Neural cell (in vitro differentiated cells): ENCODE measurements at regions not wholly inside any gene's neighbourhood (a gene's known extent, or its start where the extent isn't known, plus 50 kb on each side); places are given as distances from the start of the nearest gene placed in this dataset.

Experiments
- H2AFZ ChIP-seq: fragments of 200-600, 300-800 bp; sonication (generic), shearing (Covaris generic); 2 replicates; pipeline ENCODE4 v1.6.0; 2014; ENCODE audit warnings: low read depth, mild to moderate bottlenecking, antibody characterized with exemption, low read length, moderate library complexity
- H3F3A ChIP-seq: fragments of 200-600 bp; shearing (Covaris generic); 2 replicates; pipeline ENCODE4 v1.6.1; 2016; ENCODE audit warnings: mild to moderate bottlenecking, moderate library complexity, mixed read lengths, antibody characterized with exemption, low read length; ENCODE audit not compliant: insufficient read depth, poor library complexity, severe bottlenecking
- H3K27ac ChIP-seq: fragments of 200-600, 300-800 bp; sonication (generic), shearing (Covaris generic); 2 replicates; pipeline ENCODE4 v1.5.1; 2014; ENCODE audit warnings: mild to moderate bottlenecking, low read length, moderate library complexity
- H3K27me3 ChIP-seq: fragments of 300-800, 200-600 bp; sonication (generic), shearing (Covaris generic); 2 replicates; pipeline ENCODE4 v1.6.0; 2014; ENCODE audit warnings: mild to moderate bottlenecking, low read depth, low read length, moderate library complexity; ENCODE audit not compliant: insufficient read depth
- H3K36me3 ChIP-seq: fragments of 300-800, 200-600 bp; sonication (generic), shearing (Covaris generic); 2 replicates; pipeline ENCODE4 v1.5.1; 2014; ENCODE audit warnings: mild to moderate bottlenecking, antibody characterized with exemption, low read length, moderate library complexity; ENCODE audit not compliant: insufficient read depth
- H3K4me2 ChIP-seq: fragments of 300-800, 200-600 bp; sonication (generic), shearing (Covaris generic); 2 replicates; pipeline ENCODE4 v1.6.0; 2014; ENCODE audit warnings: mild to moderate bottlenecking, low read length
- H3K4me3 ChIP-seq: fragments of 300-800, 200-600 bp; sonication (generic), shearing (Covaris generic); 2 replicates; pipeline ENCODE4 v1.5.1; 2014; ENCODE audit warnings: mild to moderate bottlenecking, low read length, moderate library complexity
- H3K79me2 ChIP-seq: fragments of 200-600 bp; shearing (Covaris generic); replicated peaks from 2 replicates; pipeline ENCODE4 v1.6.0; 2014; ENCODE audit warnings: mild to moderate bottlenecking, low read length, moderate library complexity; ENCODE audit not compliant: insufficient read depth
- H3K9ac ChIP-seq: fragments of 300-800, 200-600 bp; sonication (generic), shearing (Covaris generic); 2 replicates; pipeline ENCODE4 v1.6.1; 2016; ENCODE audit warnings: mild to moderate bottlenecking, low read length, mixed read lengths
- H3K9me2 ChIP-seq: fragments of 200-600 bp; shearing (Covaris generic); 2 replicates; pipeline ENCODE4 v1.6.1; 2016; ENCODE audit warnings: mild to moderate bottlenecking, low read length, mixed read lengths; ENCODE audit not compliant: insufficient read depth
- H3K9me3 ChIP-seq: fragments of 200-600, 300-800 bp; sonication (generic), shearing (Covaris generic); 2 replicates; pipeline ENCODE4 v1.6.1; 2016; ENCODE audit warnings: mild to moderate bottlenecking, mixed run types, low read length, moderate library complexity, mixed read lengths
- H4K20me1 ChIP-seq: fragments of 200-600 bp; shearing (Covaris generic); 2 replicates; pipeline ENCODE4 v1.6.1; 2016; ENCODE audit warnings: mild to moderate bottlenecking, mixed run types; ENCODE audit not compliant: insufficient read depth
- CTCF ChIP-seq: fragments of 450-650 bp; IDR thresholded peaks from 2 replicates; pipeline ENCODE4 v1.5.1; 2014; ENCODE audit warnings: antibody characterized with exemption, mild to moderate bottlenecking, moderate library complexity; ENCODE audit not compliant: poor library complexity, severe bottlenecking
- EP300 ChIP-seq: fragments of 450-650 bp; conservative IDR thresholded peaks from 2 replicates; pipeline ENCODE4 v1.6.1; 2014; ENCODE audit warnings: antibody characterized with exemption, mild to moderate bottlenecking, moderate library complexity; ENCODE audit not compliant: poor library complexity, severe bottlenecking
- EZH2 ChIP-seq: fragments of 200-600, 300-800 bp; shearing (Covaris generic), sonication (generic); IDR thresholded peaks from 2 replicates; pipeline ENCODE4 v1.6.1; 2014; ENCODE audit warnings: antibody characterized with exemption, low read length, borderline replicate concordance, mild to moderate bottlenecking; ENCODE audit not compliant: insufficient read depth, poor library complexity, severe bottlenecking
- MXI1 ChIP-seq: fragments of 450-650 bp; conservative IDR thresholded peaks from 2 replicates; pipeline ENCODE4 v1.6.1; 2014; ENCODE audit warnings: antibody characterized with exemption, mild to moderate bottlenecking; ENCODE audit not compliant: poor library complexity, severe bottlenecking
- POLR2AphosphoS5 ChIP-seq: IDR thresholded peaks from 2 replicates; pipeline ENCODE4 v1.6.1; 2012
- RAD21 ChIP-seq: fragments of 450-650 bp; conservative IDR thresholded peaks from 2 replicates; pipeline ENCODE4 v1.6.1; 2014; ENCODE audit warnings: antibody characterized with exemption, mild to moderate bottlenecking, moderate library complexity
- REST ChIP-seq: IDR thresholded peaks from 2 replicates; pipeline ENCODE4 v1.6.1; 2012; ENCODE audit warnings: borderline replicate concordance
- SMC3 ChIP-seq: fragments of 450-650 bp; conservative IDR thresholded peaks from 2 replicates; pipeline ENCODE4 v1.6.1; 2014; ENCODE audit warnings: antibody characterized with exemption, mild to moderate bottlenecking, moderate library complexity; ENCODE audit not compliant: poor library complexity
- TAF1 ChIP-seq: IDR thresholded peaks from 2 replicates; pipeline ENCODE4 v1.6.1; 2012; ENCODE audit warnings: low read depth

GRCh38 chr3:17795711-17796110, 53.3 kb upstream of the TBC1D5 start:
- H3K4me3 ChIP-seq, result no peak overlapping the region
- H3K9me2 ChIP-seq, result no peaks in the 10 kb centered on the region
- no peaks in the 10 kb centered on the region for H3K27me3 ChIP-seq
- no peak overlapping the region for H2AFZ ChIP-seq
- no peak overlapping the region for H3K4me2 ChIP-seq
- no peaks in the 10 kb centered on the region for H3K79me2 ChIP-seq
- no peaks in the 10 kb centered on the region for H3F3A ChIP-seq
- no peak overlapping the region for H3K27ac ChIP-seq
- H3K9me3 ChIP-seq, result no peaks in the 10 kb centered on the region
- no peak overlapping the region for H3K9ac ChIP-seq
- H4K20me1 ChIP-seq, result no peaks in the 10 kb centered on the region
- TF ChIP-seq CTCF, result no peak
- TF ChIP-seq EZH2, result no peak
- no peak for TF ChIP-seq MXI1
- TF ChIP-seq RAD21, result no peak
- no peaks in the 10 kb centered on the region for H3K36me3 ChIP-seq

GRCh38 chr3:17795280-17795679, 52.8 kb upstream of the TBC1D5 start:
- Histone ChIP-seq H3K9me2 (no peaks in the 10 kb centered on the region), H4K20me1 (no peaks in the 10 kb centered on the region), H3K36me3 (no peaks in the 10 kb centered on the region), H3K27ac (no peak overlapping the region), H3K9me3 (no peaks in the 10 kb centered on the region), H3K4me2 (no peak overlapping the region), H3K9ac (no peak overlapping the region), H3F3A (no peaks in the 10 kb centered on the region), H3K27me3 (no peaks in the 10 kb centered on the region), H3K79me2 (no peaks in the 10 kb centered on the region), H3K4me3 (no peak overlapping the region), H2AFZ (no peak overlapping the region)
- no peak for TF ChIP-seq EP300
- TF ChIP-seq TAF1, result no peak
- TF ChIP-seq EZH2, result no peak
- no peak for TF ChIP-seq RAD21
- TF ChIP-seq REST, result no peak
- no peak for TF ChIP-seq CTCF
- TF ChIP-seq SMC3, result no peak
- TF ChIP-seq POLR2AphosphoS5, result no peak
- no peak for TF ChIP-seq MXI1
